HG03565 (cell line): ENCODE measurements at regions not wholly inside any gene's neighbourhood (a gene's known extent, or its start where the extent isn't known, plus 50 kb on each side); places are given as distances from the start of the nearest gene placed in this dataset.
"Not testable (repeated sequence)": the region's sequence is repeated elsewhere in the genome, so short reads cannot be mapped to it uniquely, and the experiment has no call there.

Experiments used
- ATAC-seq: cut with Tn5 transposase; IDR thresholded peaks from one replicate; pipeline ENCODE4 v1.9.1; 2021; ENCODE audit warnings: mild to moderate bottlenecking, moderate library complexity; ENCODE audit not compliant: unreplicated experiment

DNA sequence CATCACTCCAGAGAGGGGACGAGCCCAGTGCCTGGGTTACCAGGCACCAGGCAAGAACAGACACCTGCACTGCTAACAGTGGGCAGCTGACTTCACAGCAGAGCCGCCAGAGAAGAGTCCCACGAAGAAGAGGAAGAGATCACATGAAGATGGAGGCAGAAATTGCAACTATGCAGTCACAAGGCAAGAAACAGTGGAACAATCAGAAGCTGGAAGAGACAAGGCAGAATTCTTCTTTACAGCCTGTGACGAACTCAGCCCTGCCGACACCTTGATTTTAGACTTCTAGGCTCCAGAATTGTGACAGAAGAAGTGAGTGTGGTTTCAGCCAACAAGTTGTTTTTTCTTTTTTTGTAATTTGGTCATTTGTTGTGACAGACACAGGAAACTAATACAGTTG is 59.2 kb downstream of the IL12A start:
- no peak for ATAC-seq

GRCh38 chr3:160049038-160049437 is 60.4 kb downstream of the IL12A start:
- no peak for ATAC-seq

GRCh38 chr3:160049565-160049964 is 60.9 kb downstream of the IL12A start:
- ATAC-seq: no peak

GRCh38 chr3:160049988-160050387 is 61.4 kb downstream of the IL12A start:
- ATAC-seq: no peak

- ATAC-seq: no peak
Observed at GRCh38 chr3:160052385-160053047, 63.9 kb downstream of the IL12A start.

DNA sequence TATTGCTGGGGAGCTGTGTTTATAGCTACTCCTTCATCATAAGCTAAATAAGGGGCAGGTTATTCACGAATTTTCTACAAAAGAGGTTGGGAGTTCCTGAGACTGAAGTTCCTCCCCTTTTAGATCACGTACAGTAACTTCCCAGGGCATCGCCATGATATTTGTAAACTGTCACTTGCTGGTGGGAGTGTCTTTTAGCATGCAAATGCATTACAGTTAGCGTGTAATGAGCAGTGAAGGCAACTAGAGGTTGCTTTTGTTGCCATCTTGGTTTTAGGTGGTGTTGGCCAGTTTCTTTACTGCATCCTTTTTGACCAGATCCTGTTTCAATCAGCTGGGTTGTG is 64.4 kb downstream of the IL12A start:
- no peak for ATAC-seq

- not testable (repeated sequence) for ATAC-seq
Observed at GRCh38 chr3:160054862-160055261, 66.2 kb downstream of the IL12A start.

GRCh38 chr3:160055659-160056058 is 67.0 kb downstream of the IL12A start:
- no peak for ATAC-seq

GRCh38 chr3:160057331-160057730 is 68.7 kb downstream of the IL12A start:
- ATAC-seq: no peak

- ATAC-seq: no peak
Observed at GRCh38 chr3:160060409-160061027, 71.9 kb downstream of the IL12A start.

DNA sequence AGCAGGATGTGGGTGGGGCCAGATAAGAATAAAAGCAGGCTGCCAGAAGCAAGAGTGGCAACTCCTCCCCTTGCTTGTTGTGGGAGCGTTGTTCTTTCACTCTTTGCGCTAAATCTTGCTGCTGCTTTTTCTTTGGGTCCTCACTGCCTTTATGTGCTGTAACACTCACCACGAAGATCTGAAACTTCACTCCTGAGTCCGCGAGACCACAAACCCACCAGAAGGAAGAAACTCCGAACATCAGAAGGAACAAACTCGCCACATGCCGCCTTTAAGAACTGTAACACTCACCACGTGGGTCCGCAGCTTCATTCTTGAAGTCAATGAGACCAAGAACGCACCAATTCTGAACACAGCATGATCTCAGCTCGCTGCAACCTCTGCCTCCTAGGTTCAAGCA is 72.9 kb downstream of the IL12A start:
- no peak for ATAC-seq

- ATAC-seq: no peak
Observed at GRCh38 chr3:160065282-160065681, 76.6 kb downstream of the IL12A start.

- no peak for ATAC-seq
Observed at GRCh38 chr3:160065786-160066185, 77.2 kb downstream of the IL12A start.

- ATAC-seq: no peak
Observed at GRCh38 chr3:160069986-160070385, 81.4 kb downstream of the IL12A start.

DNA sequence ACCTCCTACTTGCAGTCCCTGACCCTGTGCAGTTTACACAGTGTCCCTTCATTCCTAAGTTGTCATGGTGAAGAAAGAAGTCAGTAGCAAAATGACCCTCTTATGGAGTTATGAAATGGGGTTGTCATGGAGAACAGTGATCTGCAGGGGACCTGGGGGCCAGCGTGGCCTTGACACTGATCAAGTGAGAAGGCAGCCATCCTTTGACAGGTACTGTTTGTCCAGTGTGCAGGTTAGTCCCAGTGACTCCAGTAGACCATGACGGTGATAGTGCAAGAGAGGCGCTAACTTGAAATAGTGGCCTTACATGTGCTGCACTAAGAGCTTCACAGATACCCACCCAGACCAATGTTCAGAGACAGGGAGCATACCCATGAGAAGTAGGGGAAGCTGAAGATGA is 87.9 kb downstream of the IL12A start:
- no peak for ATAC-seq

GRCh38 chr3:160078533-160078932 is 89.9 kb downstream of the IL12A start:
- ATAC-seq: no peak

DNA sequence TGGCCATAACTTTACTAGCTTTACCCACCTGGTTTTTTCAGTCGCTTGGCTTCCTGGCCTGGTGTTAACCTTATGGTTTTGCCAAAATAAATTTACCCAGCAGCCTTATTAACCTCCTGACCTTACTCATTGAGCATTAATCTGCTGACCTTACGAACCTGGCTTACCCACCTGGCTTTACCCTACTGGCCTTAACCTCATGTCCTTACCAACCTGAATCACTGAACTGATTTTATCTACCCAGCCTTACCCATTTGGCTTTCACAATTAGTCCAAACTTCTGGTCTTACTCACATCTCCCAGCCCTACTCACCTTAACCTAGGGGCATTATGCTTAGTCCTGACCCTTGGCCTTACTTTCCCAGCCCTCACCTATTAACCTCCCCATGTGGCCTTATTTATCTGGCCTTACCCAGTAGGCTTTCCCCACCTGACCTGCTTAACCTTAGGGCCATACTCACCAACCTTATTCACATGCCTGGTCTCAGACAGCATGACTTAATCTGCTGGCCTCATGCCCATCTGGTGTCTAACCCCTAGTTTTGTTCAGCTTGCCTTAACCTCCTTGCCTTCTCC is 93.4 kb downstream of the IL12A start:
- no peak for ATAC-seq

GRCh38 chr3:160084998-160085397 is 96.4 kb downstream of the IL12A start:
- ATAC-seq: no peak

- ATAC-seq: no peak
Observed at GRCh38 chr3:160088492-160089137, 100.0 kb downstream of the IL12A start.

- ATAC-seq: no peak
Observed at GRCh38 chr3:160090653-160091052, 102.0 kb downstream of the IL12A start.

DNA sequence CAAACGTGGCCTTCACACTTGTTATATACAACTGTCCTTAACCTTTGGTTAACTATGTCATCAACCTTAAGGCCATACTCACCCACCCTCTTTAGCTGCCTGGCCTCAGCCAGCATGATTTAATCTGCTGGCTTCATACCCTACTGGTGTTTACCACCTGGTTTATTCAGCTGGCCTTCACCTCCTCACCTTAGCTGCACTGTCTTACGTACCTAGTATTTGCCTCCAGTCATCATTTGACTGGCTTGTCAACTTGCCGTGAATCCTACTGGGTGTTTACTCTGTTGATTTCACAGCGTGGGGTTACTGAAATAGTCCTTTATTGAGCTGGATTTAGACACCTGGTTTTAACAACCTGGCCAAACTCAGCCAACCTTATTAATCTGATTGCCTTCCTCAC is 102.8 kb downstream of the IL12A start:
- ATAC-seq: no peak

DNA sequence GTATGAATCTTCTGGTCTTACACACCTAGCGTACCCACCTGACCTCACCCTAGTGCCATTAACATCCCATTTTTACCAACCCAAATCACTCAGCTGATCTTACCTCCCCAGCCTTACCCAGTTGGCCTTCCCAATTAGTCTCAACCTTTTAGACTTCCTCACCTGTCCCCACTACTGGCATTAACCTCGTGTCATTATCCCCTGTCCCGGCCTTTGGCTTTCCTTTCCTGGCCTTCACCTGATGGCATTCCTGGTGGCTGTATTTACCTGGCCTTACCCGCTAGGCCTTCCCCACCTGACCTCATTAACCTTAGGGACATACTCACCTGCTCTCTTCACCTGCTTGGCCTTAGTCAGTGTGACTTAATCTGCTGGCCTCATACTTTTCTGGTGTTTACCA is 104.1 kb downstream of the IL12A start:
- no peak for ATAC-seq
